Heart left ventricle (tissue), 16 donors: ENCODE measurements at regions not wholly inside any gene's neighbourhood (a gene's known extent, or its start where the extent isn't known, plus 50 kb on each side); places are given as distances from the start of the nearest gene placed in this dataset.
"Not testable (repeated sequence)": the region's sequence is repeated elsewhere in the genome, so short reads cannot be mapped to it uniquely, and the experiment has no call there.

Source experiments
- ATAC-seq, 4 donors: fragments of 200-7000 bp; cut with Tn5 transposase; one replicate each; pipeline ENCODE4 v1.9.1; 2020 to 2022; ENCODE audit warnings: moderate library complexity in 4 of 4, mild to moderate bottlenecking in 3 of 4, moderate number of reproducible peaks in 1 of 4
- DNase-seq, 5 donors: peaks; one replicate each; pipeline ENCODE4 v3.0.0-alpha.2; 2020
- H3K27ac ChIP-seq, 12 donors: fragments of 200-600 bp; sonication (generic) in 4 of 12; one replicate each; pipeline versions ENCODE4 v1.5.0 to v1.8.0; 2016 to 2022; ENCODE audit warnings: mild to moderate bottlenecking in 2 of 12
- H3K27me3 ChIP-seq, 9 donors: fragments of 200-600 bp; sonication (generic) in 2 of 9; one replicate each; pipeline versions ENCODE4 v1.5.1 to v1.8.0; 2016 to 2022; ENCODE audit warnings: mild to moderate bottlenecking in 3 of 9
- H3K36me3 ChIP-seq, 9 donors: fragments of 200-600 bp; sonication (generic) in 2 of 9; one replicate each; pipeline versions ENCODE4 v1.5.0 to v1.8.0; 2018 to 2022; ENCODE audit warnings: mild to moderate bottlenecking in 2 of 9
- H3K4me1 ChIP-seq, 12 donors: fragments of 200-600 bp; sonication (generic) in 4 of 12; one replicate each; pipeline versions ENCODE4 v1.5.0 to v1.8.0; 2016 to 2022; ENCODE audit warnings: mild to moderate bottlenecking in 3 of 12
- H3K4me3 ChIP-seq, 12 donors: fragments of 200-600 bp; sonication (generic) in 4 of 12; one replicate each; pipeline versions ENCODE4 v1.5.0 to v1.8.0; 2017 to 2022; ENCODE audit warnings: mild to moderate bottlenecking in 9 of 12, moderate library complexity in 4 of 12
- H3K9me3 ChIP-seq, 12 donors: fragments of 200-600 bp; sonication (generic) in 4 of 12; one replicate each; pipeline versions ENCODE4 v1.5.0 to v1.8.0; 2016 to 2022; ENCODE audit warnings: mild to moderate bottlenecking in 1 of 12
- POLR2A ChIP-seq, 2 donors: fragments of 450-650 bp; IDR thresholded peaks; one replicate each; pipeline ENCODE4 v1.6.1; 2017; ENCODE audit warnings: antibody characterized with exemption in 2 of 2, mild to moderate bottlenecking in 2 of 2, moderate library complexity in 2 of 2
- WGBS, 4 donors: extraction: QIAGEN DNeasy Blood & Tissue Kit in 2 of 4; methylation state at CpG; one replicate each; pipeline versions ENCODE4 v1.1.5 to v1.1.7; 2013 to 2018; 5-methylcytosine and 5-hydroxymethylcytosine counted together
- intact Hi-C, 10 donors: fragments of 100-400 bp; cut with DNase I; formaldehyde crosslinking; loops; one replicate each; pipeline versions ENCODE4 v1.11.1 to v1.14.2; 2022
- TF ChIP-seq, protein P1 (sequence below), 12 donors: fragments of 200-600 bp; sonication (generic) in 4 of 12; IDR thresholded peaks; one replicate each; pipeline versions ENCODE4 v1.5.0 to v1.8.0; 2018 to 2022; ENCODE audit warnings: antibody characterized with exemption in 12 of 12, mild to moderate bottlenecking in 5 of 12
- donor health status: ischemic (EF 13 %, LVEDD 7.1; RV severe dilation, severe dysfunction).
- donor health status: healthy with polysubstance abuse.
- donor health status: DM: no; HTN: yes; CAD: no.
- donor health status: DM: no; HTN: no; CAD: no.
- donor health status: ischemic (EF 25% LVEDD 6.9; RV normal size, moderate dysfunction).
- donor health status: ischemic (EF 25% LVEDD 5.7; RV mildly dilated, moderate dysfunction).
- donor health status: healthy.
- donor health status: DM: yes; HTN: yes; CAD: no.
- donor health status: ischemic (EF 35%, LVEDD 5.7; RV mildly dilated, moderate dysfunction).
- donor health status: nonischemic (EF 11% LVEDD 7.7; RV severe dilation, severe dysfunction).
- donor health status: DM: yes; HTN: yes; CAD: no.
- donor health status: PGD.
- donor health status: ischemic (EF 29% LVEDD 5.4; RV normal size, mild dysfunction).
- donor health status: nonischemic (EF 23%, LVEDD 6.1; RV moderate dilation, normal function).

GRCh38 chr6:105867821-105868220 lies 218.3 kb upstream of the PRDM1 start:
- no peak overlapping the region for H3K4me3 ChIP-seq
- H3K27me3 ChIP-seq, result no peaks in the 10 kb centered on the region
- 72 to 78% (median 74%) methylated on average over 2 of the region's 2 CpGs for WGBS, 4 donors
- H3K27ac ChIP-seq, result peak overlapping the region in 2 of 12 donors; percentile 9 to 63
- ATAC-seq, result no peak
- peaks cover 0 to 7% (median 0%) of the 10 kb centered on the region in 12 donors for H3K9me3 ChIP-seq
- H3K36me3 ChIP-seq, result no peaks in the 10 kb centered on the region
- TF ChIP-seq, protein P1, sequence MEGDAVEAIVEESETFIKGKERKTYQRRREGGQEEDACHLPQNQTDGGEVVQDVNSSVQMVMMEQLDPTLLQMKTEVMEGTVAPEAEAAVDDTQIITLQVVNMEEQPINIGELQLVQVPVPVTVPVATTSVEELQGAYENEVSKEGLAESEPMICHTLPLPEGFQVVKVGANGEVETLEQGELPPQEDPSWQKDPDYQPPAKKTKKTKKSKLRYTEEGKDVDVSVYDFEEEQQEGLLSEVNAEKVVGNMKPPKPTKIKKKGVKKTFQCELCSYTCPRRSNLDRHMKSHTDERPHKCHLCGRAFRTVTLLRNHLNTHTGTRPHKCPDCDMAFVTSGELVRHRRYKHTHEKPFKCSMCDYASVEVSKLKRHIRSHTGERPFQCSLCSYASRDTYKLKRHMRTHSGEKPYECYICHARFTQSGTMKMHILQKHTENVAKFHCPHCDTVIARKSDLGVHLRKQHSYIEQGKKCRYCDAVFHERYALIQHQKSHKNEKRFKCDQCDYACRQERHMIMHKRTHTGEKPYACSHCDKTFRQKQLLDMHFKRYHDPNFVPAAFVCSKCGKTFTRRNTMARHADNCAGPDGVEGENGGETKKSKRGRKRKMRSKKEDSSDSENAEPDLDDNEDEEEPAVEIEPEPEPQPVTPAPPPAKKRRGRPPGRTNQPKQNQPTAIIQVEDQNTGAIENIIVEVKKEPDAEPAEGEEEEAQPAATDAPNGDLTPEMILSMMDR (IDR thresholded peaks at IDR 0.05), result no peak
- TF ChIP-seq POLR2A (IDR thresholded peaks at IDR 0.05), result no peak
- intact Hi-C loops, result no loop called here
- H3K4me1 ChIP-seq, result peaks cover 0 to 35% (median 0%) of the 10 kb centered on the region in 12 donors
- DNase-seq, result no peak

DNA sequence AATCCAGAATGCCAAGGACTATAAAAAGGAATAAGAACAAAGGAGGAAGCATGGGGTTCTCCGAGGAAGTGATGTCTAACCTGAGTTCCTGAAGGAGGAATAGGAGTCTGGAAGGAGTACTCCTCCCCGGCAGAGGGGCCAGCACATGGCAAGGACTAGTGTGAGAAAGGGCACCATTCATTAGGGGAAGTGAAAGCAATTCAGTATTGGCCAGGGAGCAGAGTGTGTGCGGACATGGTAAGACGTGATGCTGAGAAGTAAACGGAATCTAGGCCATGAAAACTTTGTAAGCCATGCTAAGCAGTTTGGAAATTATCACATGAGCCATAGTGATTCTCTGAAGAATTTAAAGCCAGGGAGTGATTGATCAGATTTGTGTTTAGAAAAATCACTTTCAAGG lies 218.9 kb upstream of the PRDM1 start:
- WGBS, 4 donors, result 82 to 87% (median 86%) methylated on average over 5 of the region's 5 CpGs
- intact Hi-C loops, result no loop called here
- no peak for DNase-seq
- H3K4me3 ChIP-seq, result no peak overlapping the region
- peak overlapping the region in 2 of 12 donors; percentile 9 to 63 for H3K27ac ChIP-seq
- peaks cover 0 to 9% (median 0%) of the 10 kb centered on the region in 12 donors for H3K9me3 ChIP-seq
- ATAC-seq, result peak in 2 of 4 donors; percentile 42 to 50
- no peak for TF ChIP-seq POLR2A (IDR thresholded peaks at IDR 0.05)
- TF ChIP-seq, protein P1 (IDR thresholded peaks at IDR 0.05), result no peak
- H3K4me1 ChIP-seq, result peaks cover 0 to 32% (median 0%) of the 10 kb centered on the region in 12 donors
- H3K36me3 ChIP-seq, result no peaks in the 10 kb centered on the region
- H3K27me3 ChIP-seq, result no peaks in the 10 kb centered on the region

DNA sequence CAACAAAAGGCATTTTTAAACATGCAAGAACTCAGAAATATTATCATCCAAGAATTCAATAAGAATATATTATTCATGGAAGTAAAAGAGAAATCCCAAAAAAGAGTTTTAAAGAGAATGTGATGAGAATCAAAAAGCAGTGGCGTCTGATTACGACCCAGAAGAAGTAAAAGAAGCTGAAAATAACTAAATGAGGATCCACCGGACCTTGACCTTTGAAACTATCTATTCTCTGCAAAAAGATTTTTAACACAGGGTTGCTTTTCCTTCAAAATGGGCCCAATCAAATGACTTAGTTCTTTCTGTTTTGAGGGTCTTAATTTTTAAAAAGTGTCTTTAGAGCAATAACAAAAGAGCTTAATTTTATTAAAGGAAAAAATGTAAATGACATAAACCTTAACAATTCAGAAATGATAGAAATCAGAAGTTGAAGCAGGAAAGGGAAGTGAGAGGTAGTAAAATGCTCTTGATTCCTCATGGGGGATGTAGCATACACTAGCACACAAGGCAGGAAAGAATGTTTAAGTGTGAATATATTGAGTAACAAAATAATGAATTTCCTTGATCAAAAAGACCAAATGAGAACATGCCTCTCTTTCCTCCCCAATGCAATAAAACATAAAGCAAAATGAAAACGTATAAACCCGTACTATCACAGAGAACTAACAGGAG lies 223.1 kb upstream of the PRDM1 start:
- 75 to 83% (median 78%) methylated on average over 5 of the region's 5 CpGs for WGBS, 4 donors
- H3K9me3 ChIP-seq, result peaks cover 0 to 11% (median 0%) of the 10 kb centered on the region in 12 donors

GRCh38 chr6:105860927-105861326 lies 225.2 kb upstream of the PRDM1 start:
- H3K36me3 ChIP-seq, H3K4me3 ChIP-seq, H3K27ac ChIP-seq, DNase-seq, H3K4me1 ChIP-seq, ATAC-seq, H3K27me3 ChIP-seq, intact Hi-C loops: not testable (repeated sequence)
- peaks cover 0 to 11% (median 0%) of the 10 kb centered on the region in 12 donors for H3K9me3 ChIP-seq

More for the DNA sequence above, 223.1 kb upstream of the PRDM1 start:
- Histone ChIP-seq H3K27me3 (no peaks in the 10 kb centered on the region), H3K4me3 (no peak overlapping the region), H3K36me3 (no peaks in the 10 kb centered on the region), H3K27ac (peak overlapping the region in 1 of 12 donors; percentile 58), H3K4me1 (peaks cover 0 to 2% (median 0%) of the 10 kb centered on the region in 12 donors)
- DNase-seq, result no peak
- intact Hi-C loops, result no loop called here
- no peak for TF ChIP-seq POLR2A (IDR thresholded peaks at IDR 0.05)
- TF ChIP-seq, protein P1 (IDR thresholded peaks at IDR 0.05), result no peak
- ATAC-seq, result no peak

DNA sequence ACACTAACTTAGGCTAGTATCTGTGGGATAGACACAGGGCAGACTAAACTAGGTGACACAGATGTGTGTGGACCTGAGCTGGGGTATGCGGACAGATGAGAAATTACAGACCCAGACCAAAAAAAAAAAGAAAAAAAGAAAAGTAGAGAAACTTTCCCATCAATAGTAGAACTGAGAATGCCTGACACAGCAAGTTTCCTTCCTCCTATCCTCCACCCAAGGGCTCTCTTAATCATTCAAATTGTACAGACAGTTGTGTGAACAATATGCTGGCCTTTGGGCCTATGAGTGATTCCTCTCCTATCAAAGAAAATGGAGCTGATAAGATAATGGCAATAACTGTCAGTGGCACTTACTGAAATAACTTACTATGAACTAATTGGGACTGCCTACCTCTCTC lies 226.7 kb upstream of the PRDM1 start:
- no peak overlapping the region for H3K4me3 ChIP-seq

DNA sequence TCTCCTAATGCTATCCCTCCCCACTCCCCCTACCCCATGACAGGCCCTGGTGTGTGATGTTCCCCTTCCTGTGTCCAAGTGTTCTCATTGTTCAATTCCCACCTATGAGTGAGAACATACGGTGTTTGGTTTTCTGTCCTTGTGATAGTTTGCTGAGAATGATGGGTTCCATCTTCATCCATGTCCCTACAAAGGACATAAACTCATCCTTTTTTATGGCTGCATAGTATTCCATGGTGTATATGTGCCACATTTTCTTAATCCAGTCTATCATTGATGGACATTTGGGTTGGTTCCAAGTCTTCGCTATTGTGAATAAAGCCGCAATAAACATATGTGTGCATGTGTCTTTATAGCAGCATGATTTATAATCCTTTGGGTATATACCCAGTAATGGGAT lies 227.5 kb upstream of the PRDM1 start:
- ATAC-seq, H3K4me3 ChIP-seq, H3K27ac ChIP-seq, H3K9me3 ChIP-seq, DNase-seq, H3K4me1 ChIP-seq, H3K27me3 ChIP-seq, intact Hi-C loops, H3K36me3 ChIP-seq: not testable (repeated sequence)
- 94 to 99% (median 95%) methylated on average over 3 of the region's 3 CpGs for WGBS, 4 donors

More for the DNA sequence above, 226.7 kb upstream of the PRDM1 start:
- DNase-seq (no peak), ATAC-seq (no peak)
- no peak overlapping the region for H3K27ac ChIP-seq
- H3K9me3 ChIP-seq, result peaks cover 0 to 8% (median 0%) of the 10 kb centered on the region in 12 donors
- TF ChIP-seq, protein P1 (IDR thresholded peaks at IDR 0.05), result no peak
- TF ChIP-seq POLR2A (IDR thresholded peaks at IDR 0.05), result no peak
- H3K36me3 ChIP-seq, result no peaks in the 10 kb centered on the region
- H3K4me1 ChIP-seq, result no peaks in the 10 kb centered on the region
- 79 to 97% (median 88%) methylated on average over 1 of the region's 1 CpG for WGBS, 4 donors
- H3K27me3 ChIP-seq, result no peaks in the 10 kb centered on the region
- intact Hi-C loops, result no loop called here
